HG02970 (cell line): ENCODE measurements at regions not wholly inside any gene's neighbourhood (a gene's known extent, or its start where the extent isn't known, plus 50 kb on each side); places are given as distances from the start of the nearest gene placed in this dataset.
A peak's percentile ranks its signal among the peaks of the same experiment; 100 is the strongest.

Source experiments
- ATAC-seq: cut with Tn5 transposase; IDR thresholded peaks from one replicate; pipeline ENCODE4 v1.9.1; 2021; ENCODE audit warnings: mild to moderate bottlenecking, moderate library complexity, moderate number of reproducible peaks; ENCODE audit not compliant: unreplicated experiment, low FRiP score

DNA sequence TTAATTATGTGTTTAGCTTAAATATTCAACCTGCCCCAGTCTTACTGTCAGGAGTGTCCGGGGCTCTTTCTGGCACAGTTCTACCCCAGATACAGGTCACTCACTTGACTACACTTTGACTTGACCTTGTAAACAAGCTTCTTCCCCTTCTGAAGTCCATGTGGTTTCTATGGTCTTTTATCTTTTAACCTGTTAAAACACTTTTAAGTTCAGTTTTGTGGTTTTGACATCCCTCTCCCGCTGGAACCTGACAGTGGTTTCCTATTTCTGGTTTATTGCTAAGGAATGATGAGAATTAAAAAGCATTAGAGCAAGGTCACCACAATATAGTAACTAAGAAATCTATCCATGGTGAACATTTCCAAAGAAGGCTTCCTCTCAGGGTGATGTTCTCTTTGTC, 300.1 kb downstream of the TMEM167A start:
- ATAC-seq: no peak

DNA sequence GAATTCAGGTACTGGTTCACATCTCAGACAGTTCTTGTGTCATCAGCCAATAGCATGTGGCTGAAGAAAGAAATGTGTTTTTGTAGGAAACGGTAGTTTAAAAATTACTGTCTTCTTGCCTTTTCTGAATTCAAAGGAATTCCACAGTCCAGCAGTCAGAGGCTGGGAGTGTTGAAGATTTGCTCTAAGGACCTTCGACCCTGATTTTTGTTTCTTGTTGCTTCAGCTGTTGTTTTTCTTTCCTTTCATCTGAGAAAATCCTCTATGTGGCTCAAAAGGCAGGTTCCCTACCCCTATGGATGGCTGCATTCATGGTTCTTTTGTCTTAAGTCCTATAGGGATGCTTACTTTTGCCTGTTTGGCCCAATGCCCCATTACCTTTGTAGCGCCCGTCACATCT, 304.9 kb downstream of the TMEM167A start:
- ATAC-seq: no peak

DNA sequence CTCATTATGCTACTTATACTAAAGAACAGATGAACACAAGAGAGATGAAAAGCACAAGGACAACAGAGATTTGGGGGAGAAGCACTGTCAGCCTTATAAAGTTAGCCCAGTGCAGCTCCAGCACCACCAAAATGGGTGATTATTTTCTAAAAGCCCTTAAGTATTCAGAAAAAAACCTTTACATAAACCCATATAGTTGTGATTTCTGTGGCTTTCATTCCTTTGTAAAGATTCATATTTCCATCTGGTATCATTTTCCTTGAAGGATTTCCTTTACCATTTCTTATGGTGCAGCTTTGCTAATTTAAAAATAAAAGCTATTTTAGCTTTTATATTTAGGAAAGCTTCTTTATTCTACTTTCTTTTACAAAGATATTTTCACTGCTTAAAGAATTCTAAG, 311.0 kb downstream of the TMEM167A start:
- ATAC-seq: no peak

DNA sequence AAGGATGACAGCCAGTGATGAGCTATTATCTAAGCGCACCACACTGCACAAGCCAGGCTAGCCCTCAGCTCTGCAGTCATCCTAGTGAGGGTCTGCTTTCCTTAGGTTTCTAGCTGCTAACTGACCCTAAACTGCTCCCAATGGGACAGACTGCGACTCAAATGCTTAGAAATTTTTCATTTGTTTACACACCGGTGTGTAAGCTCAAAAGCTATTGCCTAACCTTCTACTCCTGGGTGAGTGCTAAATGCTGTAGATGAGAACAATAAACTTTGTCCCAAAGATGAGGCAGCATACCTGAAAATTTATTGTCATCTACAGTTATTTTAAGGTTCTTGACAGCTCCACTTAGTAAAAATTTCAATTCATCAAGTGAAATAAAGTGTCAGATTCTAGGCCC, 311.4 kb downstream of the TMEM167A start:
- no peak for ATAC-seq

DNA sequence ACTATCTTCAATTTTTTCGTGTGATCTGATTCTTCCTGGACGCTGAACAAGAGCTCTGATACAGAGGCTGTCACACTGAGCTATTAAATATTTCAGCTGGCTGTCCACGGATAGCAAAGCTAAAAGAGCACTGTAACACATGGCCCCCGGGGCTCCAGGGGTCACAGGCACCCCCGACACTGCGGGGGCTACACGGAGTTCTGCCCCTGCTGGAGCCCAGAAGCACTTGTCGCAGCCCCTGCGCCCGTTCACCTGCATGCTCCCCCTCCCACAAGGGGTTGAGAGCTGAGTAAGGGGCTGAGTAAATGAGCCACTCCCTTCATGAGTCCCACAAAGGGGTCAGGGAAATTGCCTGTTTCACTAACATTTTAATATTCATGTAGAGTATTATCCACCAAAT, 316.3 kb downstream of the TMEM167A start:
- ATAC-seq: no peak

DNA sequence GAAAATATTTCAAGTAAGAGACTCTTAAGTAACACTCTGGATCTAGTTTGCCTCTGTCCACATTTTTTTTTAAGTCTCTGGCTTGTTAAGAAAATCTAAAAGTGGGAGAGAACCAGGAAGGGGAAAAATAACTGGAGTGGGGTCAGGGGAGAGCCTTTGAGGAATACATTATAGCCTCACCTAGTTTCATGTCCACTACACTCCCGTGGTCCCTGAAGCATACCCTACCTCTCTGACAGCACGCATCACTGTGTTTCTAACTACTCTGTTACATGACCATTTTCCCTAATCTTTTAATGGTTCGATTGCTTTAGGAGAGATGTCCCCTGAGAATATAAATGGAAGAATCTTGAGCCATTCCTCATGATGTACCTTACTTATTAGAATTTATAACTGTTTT, 318.3 kb downstream of the TMEM167A start:
- ATAC-seq: no peak

DNA sequence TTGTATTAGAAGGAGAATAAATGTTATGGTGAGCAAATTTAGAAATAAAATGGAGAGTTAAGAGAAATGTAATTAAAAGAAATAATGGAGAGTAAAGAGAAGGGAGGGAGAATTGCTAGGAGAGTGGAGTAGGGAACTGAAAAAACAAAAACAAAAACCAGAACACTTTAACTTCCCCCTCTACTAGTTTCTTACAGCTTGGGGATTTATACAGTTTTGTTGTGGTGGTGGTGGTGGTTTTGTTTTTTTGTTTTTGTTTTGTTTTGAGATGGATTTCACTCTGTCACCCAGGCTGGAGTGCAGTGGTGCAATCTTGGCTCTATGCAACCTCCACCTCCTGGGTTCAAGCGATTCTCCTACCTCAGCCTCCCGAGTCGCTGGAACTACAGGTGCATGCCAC, 322.4 kb downstream of the TMEM167A start:
- peak; percentile 56 for ATAC-seq

DNA sequence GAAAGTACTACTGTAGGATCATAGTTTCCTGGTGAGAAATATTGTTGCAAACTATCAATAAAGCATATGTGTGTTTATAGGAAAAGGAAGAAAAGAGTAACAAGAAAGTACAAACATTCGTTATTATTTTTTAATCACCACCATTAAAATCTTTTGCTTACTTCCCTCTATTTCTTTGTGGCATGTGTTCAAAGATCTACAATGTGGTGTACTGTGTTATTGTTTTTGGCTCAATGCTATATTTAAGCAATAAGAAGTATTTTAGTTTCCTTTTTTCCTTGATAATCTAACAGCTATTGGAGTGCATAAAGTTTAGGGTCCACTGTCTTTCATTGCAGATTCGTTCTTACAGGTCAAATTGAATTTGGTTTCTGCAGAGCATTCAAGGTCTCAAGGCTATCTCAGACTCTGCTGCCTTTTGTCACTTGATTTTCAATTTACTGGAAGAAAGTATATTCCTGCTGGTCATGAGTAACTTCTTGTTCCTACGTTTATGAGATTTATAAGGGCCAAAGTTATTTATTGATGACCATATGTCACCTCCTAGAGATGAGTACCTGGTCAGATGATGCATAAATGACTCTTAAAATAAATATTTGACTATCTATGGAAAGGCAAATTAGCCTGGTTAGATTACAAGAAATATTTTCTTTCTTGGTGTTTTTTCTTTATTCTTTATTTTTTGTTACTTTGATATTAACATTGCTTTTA, 323.0 kb downstream of the TMEM167A start:
- ATAC-seq: no peak

DNA sequence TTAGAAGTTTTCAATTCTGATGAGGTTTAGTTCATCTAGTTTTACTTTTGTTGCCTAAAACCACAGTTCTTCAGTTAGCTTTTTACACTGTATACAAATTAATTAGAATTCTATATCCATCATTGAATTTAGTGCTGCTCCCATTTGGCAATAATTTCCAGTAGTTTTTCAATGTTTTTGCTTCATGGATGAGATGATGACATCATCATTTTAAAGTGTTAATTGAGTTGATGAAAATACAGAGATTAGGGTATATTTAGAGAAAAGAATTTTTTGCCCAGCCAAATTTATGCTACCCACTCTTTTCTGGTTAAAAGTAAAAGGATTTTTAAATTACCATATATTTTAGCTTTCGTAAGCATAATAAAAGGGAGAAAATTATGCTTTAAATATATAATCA, 323.8 kb downstream of the TMEM167A start:
- no peak for ATAC-seq

DNA sequence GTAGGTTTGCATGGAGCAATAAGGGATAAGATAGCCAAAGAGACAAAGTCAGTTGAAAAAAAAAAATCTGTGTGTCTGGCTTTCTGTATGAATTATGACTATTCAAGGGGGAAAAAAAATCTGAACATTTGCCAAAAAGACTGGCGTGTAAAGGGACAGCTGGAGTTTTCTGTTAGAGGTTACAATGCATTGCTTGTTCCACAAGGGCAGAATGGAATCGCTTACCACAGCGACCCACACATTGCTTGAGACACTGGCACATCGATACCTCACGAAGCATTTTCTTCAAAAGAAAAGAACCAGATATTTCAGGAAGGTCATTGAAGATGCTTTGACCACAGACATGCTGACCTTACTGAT, 327.8 kb downstream of the TMEM167A start:
- no peak for ATAC-seq

DNA sequence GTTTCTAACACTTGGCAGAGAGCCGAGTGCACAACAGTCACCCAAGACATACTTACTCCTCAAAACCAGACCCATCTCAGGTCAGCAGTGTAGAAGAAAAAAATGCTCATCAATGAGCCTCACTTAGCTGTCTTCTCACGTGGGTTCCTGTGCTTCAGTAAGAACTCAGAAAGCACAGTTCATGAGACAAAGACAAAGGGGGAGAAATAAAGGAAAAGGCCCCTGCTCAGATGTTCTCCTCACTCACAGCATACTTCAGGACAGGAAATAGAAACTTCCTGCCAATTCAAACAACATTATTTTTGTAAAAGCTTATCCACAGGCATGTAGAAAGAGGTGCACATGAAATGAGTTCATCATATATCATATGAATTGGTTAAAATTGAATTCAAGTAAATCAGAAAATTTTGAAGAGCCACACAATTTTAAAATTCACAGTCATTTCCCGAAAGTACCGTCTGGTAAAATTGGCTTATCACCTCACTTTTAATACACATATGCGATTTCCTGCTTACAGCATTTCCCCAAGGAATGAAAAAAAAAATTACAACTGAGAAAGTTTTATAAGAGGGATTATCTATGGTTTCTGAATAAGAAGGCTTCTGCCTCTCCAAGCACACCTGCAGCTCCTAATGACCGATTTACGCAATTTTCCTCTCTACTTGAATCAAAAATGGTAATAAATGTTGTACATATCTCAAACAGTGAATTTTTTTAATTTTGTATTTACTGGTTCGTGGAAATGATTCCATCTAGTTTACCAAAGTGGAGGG, 328.3 kb downstream of the TMEM167A start:
- no peak for ATAC-seq

DNA sequence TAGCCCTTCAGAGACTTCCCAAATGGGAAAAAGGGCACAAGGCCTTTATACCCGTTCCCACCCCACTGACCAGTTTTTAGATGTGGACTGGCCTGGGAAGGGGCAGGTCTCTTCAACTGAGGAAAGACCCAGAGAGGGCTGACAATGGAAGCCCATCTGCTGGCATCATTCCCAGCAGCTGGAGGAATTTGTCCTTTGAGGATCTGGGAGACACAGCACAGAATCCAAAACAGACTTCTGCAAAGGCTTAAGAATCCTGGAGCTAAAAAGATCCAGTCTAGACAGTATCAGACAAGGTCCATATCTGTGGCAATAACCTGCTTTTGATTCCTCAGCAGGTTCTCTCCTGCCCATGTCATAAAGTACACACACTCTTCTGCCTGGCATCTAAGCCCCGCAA, 329.2 kb downstream of the TMEM167A start:
- no peak for ATAC-seq

DNA sequence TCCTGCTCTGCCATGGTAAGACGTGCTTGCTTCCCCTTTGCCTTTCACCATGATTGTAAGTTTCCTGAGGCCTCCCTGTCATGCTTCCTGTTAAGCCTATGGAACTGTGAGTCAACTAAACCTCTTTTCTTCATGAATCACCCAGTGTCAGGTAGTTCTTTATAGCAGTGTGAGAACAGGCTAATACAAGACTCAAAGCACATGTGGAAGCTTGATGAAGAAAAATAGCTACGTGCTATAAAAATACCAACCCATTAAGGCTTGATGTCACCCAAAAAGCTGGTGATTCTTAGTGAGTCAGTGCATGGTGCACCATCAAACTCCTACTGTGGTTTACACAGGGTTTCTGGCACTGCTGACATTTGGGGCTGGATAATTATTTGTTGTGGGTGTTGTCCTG, 332.2 kb downstream of the TMEM167A start:
- no peak for ATAC-seq

DNA sequence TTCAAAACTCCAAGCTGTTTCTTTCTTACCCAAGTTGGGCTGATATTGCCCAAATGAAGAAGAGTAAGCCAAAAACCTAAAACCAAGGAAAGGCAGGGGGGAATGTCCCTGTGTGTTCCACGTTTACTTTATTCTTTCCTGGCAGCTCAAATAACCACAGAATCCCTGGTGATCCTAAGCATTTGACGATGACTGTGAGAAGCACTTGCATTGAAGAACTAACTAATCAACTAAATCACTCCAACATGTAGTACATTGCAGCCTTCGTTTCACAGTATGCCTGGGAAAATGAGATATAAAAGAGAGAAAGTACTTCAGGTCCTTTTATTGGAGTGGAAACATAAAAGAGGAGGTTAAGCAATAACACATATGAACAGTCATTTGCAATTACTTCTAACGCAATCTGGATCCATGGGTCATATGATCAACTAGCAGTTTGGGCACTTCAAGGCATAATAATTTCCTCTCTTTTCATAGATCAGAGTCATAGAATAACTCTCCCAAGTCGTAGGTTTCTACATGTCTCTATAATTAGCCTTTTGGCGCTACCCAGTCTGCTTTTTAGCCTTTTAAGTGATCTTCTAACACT, 338.4 kb downstream of the TMEM167A start:
- no peak for ATAC-seq

DNA sequence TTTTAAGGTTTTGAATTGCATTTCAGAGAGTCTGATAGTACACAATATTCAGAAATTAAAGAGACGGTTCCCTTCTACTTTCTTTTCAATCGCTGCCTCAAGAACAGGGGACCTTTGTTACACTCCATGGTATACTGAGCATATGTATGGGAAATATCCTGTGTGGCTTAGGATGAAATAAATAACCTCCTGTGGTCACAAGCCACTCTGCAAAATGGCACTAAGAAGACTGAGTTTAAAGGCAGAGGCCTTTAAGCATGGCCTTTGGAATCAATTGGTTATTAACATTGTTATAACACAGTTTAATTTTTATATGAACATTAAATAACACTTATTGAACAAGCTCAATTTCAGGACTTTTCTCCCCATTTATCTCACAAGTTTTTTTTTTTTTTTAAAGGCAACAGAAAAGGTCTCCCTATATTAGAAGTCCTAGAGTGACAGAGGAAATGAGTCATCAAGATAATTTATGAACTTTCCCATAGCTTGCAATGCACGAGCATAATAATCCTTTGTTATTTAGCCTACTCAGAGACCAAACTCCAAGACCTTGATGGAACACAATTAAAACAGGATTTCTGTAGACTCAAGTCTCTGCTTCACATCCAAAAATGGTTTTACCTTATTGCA, 341.9 kb downstream of the TMEM167A start:
- ATAC-seq: no peak

DNA sequence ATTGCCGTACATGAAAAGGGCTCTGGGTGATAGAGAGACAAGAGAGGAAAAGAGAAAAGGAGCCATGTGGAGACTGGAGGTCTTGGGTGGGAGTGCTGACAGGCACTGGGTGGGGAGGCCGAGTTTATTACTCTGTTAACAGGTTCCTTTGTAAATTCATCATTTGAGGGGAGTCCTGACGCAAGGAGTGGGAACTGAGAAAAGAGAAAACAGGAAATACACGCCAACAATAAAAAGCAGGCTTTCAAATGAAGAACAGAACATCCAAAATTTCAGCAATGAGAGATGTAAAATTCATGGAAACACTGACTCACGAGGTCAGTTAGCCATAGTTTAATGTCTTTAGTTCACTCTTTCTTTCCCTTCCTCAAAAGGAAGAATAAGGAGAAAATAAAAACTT, 342.8 kb downstream of the TMEM167A start:
- ATAC-seq: no peak

DNA sequence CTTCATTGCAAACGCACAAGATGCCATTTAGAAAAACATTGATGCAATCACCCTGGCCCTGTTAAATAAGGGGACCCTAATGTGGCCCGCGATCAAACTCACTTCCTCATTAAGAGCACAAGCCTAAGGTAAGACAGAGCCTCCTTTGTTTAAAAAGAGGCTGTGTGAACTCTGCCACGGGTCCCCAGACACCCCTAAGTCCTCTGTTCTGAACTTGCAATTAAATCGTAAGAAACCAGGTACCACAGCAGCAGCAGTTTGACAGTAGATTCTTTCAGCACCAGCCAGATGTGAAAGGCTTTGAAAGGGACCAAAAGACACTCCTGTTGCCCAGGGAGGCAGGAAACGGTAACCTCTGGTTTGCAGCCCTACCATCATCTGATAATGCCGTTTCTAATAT, 346.3 kb downstream of the TMEM167A start:
- no peak for ATAC-seq

DNA sequence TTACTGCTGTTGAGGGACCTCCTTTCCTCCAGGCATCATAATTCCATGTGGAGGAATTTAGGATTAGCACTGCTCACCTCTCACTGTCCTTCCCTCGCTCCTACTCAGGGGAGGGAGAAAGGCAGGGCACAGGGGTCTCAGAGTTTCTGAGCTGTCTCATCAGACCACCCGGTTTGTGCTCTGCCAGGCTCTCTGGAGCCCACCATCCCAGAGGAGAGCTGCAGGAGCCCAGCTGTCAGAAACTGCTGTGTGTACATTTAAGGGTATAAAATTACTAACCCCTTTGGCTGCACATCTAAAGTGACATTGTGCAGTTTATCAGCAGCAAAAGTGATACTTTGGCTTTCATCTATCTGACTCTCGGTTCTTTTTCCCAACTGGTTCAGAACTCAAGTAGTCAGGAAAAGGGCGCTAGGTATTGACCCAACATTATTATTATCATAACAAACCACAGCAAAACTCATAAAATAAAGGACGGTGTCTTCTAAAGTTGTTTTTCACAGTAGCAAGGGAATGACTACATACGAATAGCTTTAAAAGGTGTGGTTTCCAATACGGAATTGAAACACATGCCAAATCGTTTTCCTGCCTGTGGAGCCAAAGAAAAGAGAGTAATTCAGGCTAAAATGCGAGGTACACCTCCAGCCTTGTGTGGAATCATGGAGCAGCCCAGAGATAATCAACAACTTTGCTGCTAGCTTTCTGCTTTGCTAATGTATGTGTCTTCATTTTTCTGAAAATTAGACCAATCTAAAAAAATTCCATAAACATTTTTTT, 348.1 kb downstream of the TMEM167A start:
- ATAC-seq: no peak

DNA sequence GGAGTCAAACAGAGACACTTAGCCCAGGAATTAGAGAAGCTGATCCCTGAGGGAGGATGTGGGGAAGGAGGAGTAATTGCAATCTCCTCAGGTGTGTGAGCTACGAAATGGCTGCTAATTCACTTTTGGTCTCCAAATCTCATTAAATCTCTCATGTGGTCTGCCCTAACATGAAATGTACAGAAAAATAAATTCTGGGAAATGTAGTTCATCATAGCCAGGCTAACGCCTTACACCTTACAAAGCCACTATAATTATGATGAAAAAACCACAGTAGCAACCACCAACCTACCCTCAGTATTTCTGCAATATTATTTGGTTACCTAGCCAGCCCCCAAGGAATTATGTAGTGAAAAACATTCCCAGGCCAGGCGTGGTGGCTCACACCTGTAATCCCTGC, 354.0 kb downstream of the TMEM167A start:
- no peak for ATAC-seq

DNA sequence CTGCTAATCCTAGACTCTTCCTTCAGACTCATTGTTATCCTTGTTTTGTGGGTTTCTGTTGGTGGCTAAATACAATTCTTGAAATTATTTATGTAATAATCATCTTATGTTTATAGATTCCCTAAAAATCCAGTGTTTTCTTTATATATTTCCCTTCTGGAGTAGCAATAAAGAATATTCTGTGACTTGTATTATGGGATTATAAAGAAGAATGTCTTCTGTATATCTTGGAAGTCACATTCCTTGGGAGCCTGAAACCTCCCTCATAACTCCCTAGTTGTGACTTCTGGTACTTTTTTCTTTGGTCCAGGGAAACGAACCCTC, 356.1 kb downstream of the TMEM167A start:
- ATAC-seq: no peak
